Osteocyte (in vitro differentiated cells): ENCODE measurements at regions not wholly inside any gene's neighbourhood (a gene's known extent, or its start where the extent isn't known, plus 50 kb on each side); places are given as distances from the start of the nearest gene placed in this dataset.
A peak's percentile ranks its signal among the peaks of the same experiment; 100 is the strongest.

Source experiments
- DNase-seq: peaks from one replicate; pipeline ENCODE4 v3.0.0; 2021; ENCODE audit warnings: mixed read lengths; ENCODE audit not compliant: unreplicated experiment; ENCODE audit errors: extremely low spot score
- H3K27ac Mint-ChIP-seq: one replicate; pipeline ENCODE4 v1.8.0; 2021; ENCODE audit warnings: mild to moderate bottlenecking, mixed read lengths; ENCODE audit not compliant: unreplicated experiment
- H3K27me3 Mint-ChIP-seq: one replicate; pipeline ENCODE4 v1.8.0; 2021; ENCODE audit warnings: mixed read lengths; ENCODE audit not compliant: unreplicated experiment
- H3K36me3 Mint-ChIP-seq: one replicate; pipeline ENCODE4 v1.8.0; 2021; ENCODE audit warnings: mixed read lengths; ENCODE audit not compliant: unreplicated experiment
- H3K4me1 Mint-ChIP-seq: one replicate; pipeline ENCODE4 v1.8.0; 2021; ENCODE audit warnings: mixed read lengths; ENCODE audit not compliant: unreplicated experiment
- H3K4me3 Mint-ChIP-seq: one replicate; pipeline ENCODE4 v1.8.0; 2021; ENCODE audit warnings: mild to moderate bottlenecking, moderate library complexity, mixed read lengths; ENCODE audit not compliant: unreplicated experiment
- H3K9me3 Mint-ChIP-seq: one replicate; pipeline ENCODE4 v1.8.0; 2021; ENCODE audit warnings: mixed read lengths; ENCODE audit not compliant: unreplicated experiment
- TF ChIP-seq, protein P1 (sequence below): fragments of 200-600 bp; sonication (generic); IDR thresholded peaks from 2 replicates; pipeline ENCODE4 v1.5.0; 2021; ENCODE audit warnings: antibody characterized with exemption, mild to moderate bottlenecking, moderate library complexity

DNA sequence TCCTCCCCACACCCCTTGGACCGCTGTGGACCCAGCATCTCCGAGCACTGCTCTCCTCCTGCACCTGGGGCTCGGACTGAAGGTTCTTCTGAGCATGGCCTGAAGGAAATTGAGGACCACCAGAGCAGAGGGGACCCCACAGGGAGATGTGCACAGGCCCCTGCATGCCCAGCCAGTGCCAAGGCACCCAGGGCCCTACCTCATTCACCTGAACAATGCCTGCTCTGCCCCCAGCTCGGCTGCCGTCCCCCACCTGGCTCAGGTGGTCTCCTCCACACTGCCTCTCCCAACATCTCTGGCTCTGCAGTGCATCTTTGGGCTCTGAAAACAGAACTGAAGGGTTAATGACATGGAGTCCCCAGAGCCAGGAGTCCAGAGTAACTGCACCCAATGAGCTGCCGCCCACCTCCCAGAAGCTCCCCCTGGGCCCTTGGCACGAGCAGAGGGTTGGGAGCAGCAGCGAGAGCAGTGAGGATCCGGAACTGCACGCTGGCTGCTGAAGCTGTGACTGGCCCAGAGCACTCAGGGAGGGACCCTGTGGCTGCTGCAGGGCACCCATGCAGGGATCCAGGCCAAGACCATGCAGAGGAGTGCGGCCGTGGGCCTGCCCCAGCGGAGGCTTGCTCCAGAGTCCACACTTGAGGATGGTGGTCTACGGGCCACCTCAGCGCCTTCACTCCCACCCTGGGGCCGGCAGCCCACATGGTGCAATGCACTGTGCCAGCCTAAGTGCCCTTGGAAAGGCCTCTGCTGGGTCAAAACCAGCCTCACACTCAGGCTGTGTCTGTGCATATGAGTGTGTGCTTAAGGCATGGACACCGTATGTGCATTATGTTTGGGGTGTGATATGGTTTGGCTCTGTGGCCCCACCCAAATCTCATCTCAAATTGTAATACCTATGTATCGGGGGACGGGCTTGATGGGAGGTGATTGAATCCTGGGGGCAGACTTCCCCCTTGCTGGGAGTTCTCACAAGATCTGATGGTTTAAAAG lies 686.1 kb downstream of the TBC1D22A start:
- H3K27me3 Mint-ChIP-seq: no peaks in the 10 kb centered on the region
- H3K4me1 Mint-ChIP-seq: no peaks in the 10 kb centered on the region
- H3K9me3 Mint-ChIP-seq: peaks cover 29% of the 10 kb centered on the region
- TF ChIP-seq, protein P1, sequence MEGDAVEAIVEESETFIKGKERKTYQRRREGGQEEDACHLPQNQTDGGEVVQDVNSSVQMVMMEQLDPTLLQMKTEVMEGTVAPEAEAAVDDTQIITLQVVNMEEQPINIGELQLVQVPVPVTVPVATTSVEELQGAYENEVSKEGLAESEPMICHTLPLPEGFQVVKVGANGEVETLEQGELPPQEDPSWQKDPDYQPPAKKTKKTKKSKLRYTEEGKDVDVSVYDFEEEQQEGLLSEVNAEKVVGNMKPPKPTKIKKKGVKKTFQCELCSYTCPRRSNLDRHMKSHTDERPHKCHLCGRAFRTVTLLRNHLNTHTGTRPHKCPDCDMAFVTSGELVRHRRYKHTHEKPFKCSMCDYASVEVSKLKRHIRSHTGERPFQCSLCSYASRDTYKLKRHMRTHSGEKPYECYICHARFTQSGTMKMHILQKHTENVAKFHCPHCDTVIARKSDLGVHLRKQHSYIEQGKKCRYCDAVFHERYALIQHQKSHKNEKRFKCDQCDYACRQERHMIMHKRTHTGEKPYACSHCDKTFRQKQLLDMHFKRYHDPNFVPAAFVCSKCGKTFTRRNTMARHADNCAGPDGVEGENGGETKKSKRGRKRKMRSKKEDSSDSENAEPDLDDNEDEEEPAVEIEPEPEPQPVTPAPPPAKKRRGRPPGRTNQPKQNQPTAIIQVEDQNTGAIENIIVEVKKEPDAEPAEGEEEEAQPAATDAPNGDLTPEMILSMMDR: no peak
- no peaks in the 10 kb centered on the region for H3K36me3 Mint-ChIP-seq
- no peak overlapping the region for H3K27ac Mint-ChIP-seq
- H3K4me3 Mint-ChIP-seq: no peak overlapping the region
- peak; percentile 78 for DNase-seq

DNA sequence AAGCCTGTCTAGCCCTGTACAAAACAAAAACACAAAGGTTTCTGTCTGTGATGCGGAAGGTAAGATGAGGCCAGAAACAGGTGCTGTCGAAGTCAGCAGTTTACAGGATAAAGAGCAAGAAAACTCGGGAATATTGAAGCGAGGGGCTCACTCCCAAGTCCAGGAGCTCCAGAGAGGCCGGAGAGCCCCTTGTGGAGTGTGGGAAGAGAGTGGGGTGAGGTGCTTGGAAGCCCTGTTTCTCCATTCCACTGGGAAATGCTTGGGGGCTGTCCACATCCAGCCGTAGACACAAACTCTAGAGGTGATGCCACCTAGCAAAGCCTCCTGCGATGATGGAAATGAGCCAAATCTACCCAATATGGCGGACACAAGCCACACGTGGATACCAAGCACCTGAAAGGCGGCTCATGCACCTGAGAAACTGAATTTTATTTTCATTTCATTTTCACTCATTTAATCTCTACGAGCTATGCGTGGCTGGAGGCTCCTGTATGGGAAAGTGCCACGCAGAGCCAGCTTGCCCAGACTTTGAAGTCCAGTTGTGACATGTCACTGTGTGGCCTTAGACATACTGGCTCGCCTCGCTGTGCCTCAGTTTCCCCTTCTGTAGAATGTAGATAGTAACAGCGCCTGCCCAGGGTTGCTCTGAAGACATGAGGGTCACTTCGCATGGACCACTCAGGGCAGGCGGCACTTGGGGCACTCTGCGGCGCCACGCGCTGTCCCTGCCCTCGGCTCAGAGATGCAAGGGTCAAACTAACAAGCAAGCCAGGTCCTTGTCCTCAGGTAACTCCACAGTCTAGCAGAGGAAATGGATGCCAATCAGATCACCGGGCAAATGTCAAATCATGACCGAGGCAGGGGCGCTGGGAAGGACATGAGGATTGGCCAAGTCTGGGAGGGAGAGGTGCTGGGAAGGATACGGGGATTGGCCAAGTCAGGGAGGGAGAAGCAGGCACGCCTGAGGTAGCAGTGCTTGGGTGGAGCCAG lies 684.7 kb downstream of the TBC1D22A start:
- peak; percentile 73 for DNase-seq
- H3K27me3 Mint-ChIP-seq: no peaks in the 10 kb centered on the region
- peaks cover 21% of the 10 kb centered on the region for H3K9me3 Mint-ChIP-seq
- no peaks in the 10 kb centered on the region for H3K4me1 Mint-ChIP-seq
- TF ChIP-seq, protein P1: no peak
- H3K36me3 Mint-ChIP-seq: no peaks in the 10 kb centered on the region
- H3K27ac Mint-ChIP-seq: no peak overlapping the region
- no peak overlapping the region for H3K4me3 Mint-ChIP-seq

- Mint-ChIP-seq H3K27me3 (no peaks in the 10 kb centered on the region), H3K9me3 (peaks cover 25% of the 10 kb centered on the region), H3K4me3 (no peak overlapping the region), H3K36me3 (no peaks in the 10 kb centered on the region), H3K4me1 (no peaks in the 10 kb centered on the region), H3K27ac (no peak overlapping the region)
- TF ChIP-seq, protein P1: no peak
- no peak for DNase-seq
Measured at GRCh38 chr22:47446331-47446730, 683.9 kb downstream of the TBC1D22A start.

GRCh38 chr22:47445716-47446290 lies 683.4 kb downstream of the TBC1D22A start:
- Mint-ChIP-seq H3K9me3 (peaks cover 25% of the 10 kb centered on the region), H3K4me3 (no peak overlapping the region), H3K27ac (no peak overlapping the region), H3K36me3 (no peaks in the 10 kb centered on the region), H3K4me1 (no peaks in the 10 kb centered on the region), H3K27me3 (no peaks in the 10 kb centered on the region)
- DNase-seq: peak; percentile 71
- TF ChIP-seq, protein P1: no peak
